Upper lobe of left lung (tissue), 4 donors: ENCODE measurements at regions not wholly inside any gene's neighbourhood (a gene's known extent, or its start where the extent isn't known, plus 50 kb on each side); places are given as distances from the start of the nearest gene placed in this dataset.

Experiments
- POLR2A ChIP-seq, 4 donors: fragments of 450-650 bp; IDR thresholded peaks; one replicate each; pipeline ENCODE4 v1.5.1; 2016 to 2017; ENCODE audit warnings: antibody characterized with exemption in 4 of 4, mild to moderate bottlenecking in 2 of 4
- POLR2AphosphoS5 ChIP-seq, 2 donors: sonication (generic); formaldehyde crosslinking; IDR thresholded peaks; one replicate each; pipeline ENCODE4 v1.5.1; 2017; ENCODE audit warnings: antibody characterized with exemption in 2 of 2
- TF ChIP-seq, protein P1 (sequence below), 6 experiments: fragments of 450-650 bp in 4 of 6; fragments of 200-600 bp in 2 of 6; sonication (generic) in 2 of 6; IDR thresholded peaks; one replicate each; pipeline ENCODE4 v1.5.1; 2016 to 2019; ENCODE audit warnings: antibody characterized with exemption in 6 of 6

DNA sequence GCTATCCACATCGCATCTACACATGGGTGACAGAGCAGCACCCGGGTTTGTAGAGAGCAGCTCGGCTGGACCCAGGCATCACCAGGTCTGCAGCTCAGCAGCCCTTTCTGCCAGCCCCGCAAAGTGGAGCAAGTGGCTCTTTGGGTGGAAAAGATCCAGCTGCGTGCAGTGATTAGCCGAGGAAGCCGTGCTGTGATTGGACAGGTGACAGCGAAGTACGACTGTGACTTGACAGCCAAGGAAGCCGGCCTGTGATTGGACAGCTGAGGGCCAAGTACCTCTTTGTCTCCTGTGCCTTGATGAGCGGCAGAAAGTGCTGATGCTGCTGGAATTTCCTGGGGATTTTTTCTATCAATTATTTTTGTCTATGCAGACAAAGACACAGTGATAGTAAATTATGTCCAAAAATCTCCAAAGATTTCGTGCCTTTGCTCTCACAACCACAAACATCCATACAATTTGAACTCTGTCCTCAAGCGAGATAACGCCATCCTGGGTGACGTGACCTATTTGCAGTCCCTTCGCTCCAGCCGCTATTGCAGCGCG is 62.3 kb upstream of the GPR31 start:
- no peak for TF ChIP-seq POLR2AphosphoS5 (IDR thresholded peaks at IDR 0.05)
- no peak for TF ChIP-seq POLR2A (IDR thresholded peaks at IDR 0.05)
- TF ChIP-seq, protein P1, sequence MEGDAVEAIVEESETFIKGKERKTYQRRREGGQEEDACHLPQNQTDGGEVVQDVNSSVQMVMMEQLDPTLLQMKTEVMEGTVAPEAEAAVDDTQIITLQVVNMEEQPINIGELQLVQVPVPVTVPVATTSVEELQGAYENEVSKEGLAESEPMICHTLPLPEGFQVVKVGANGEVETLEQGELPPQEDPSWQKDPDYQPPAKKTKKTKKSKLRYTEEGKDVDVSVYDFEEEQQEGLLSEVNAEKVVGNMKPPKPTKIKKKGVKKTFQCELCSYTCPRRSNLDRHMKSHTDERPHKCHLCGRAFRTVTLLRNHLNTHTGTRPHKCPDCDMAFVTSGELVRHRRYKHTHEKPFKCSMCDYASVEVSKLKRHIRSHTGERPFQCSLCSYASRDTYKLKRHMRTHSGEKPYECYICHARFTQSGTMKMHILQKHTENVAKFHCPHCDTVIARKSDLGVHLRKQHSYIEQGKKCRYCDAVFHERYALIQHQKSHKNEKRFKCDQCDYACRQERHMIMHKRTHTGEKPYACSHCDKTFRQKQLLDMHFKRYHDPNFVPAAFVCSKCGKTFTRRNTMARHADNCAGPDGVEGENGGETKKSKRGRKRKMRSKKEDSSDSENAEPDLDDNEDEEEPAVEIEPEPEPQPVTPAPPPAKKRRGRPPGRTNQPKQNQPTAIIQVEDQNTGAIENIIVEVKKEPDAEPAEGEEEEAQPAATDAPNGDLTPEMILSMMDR (IDR thresholded peaks at IDR 0.05), result no peak
